ENCODE measurements at regions not wholly inside any gene's neighbourhood (a gene's known extent, or its start where the extent isn't known, plus 50 kb on each side); places are given as distances from the start of the nearest gene placed in this dataset.

GRCh38 chrX:131747173-131747572, 203.3 kb downstream of the OR13H1 start:
- TF ChIP-seq, protein P1, sequence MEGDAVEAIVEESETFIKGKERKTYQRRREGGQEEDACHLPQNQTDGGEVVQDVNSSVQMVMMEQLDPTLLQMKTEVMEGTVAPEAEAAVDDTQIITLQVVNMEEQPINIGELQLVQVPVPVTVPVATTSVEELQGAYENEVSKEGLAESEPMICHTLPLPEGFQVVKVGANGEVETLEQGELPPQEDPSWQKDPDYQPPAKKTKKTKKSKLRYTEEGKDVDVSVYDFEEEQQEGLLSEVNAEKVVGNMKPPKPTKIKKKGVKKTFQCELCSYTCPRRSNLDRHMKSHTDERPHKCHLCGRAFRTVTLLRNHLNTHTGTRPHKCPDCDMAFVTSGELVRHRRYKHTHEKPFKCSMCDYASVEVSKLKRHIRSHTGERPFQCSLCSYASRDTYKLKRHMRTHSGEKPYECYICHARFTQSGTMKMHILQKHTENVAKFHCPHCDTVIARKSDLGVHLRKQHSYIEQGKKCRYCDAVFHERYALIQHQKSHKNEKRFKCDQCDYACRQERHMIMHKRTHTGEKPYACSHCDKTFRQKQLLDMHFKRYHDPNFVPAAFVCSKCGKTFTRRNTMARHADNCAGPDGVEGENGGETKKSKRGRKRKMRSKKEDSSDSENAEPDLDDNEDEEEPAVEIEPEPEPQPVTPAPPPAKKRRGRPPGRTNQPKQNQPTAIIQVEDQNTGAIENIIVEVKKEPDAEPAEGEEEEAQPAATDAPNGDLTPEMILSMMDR (IDR thresholded peaks at IDR 0.05; ENCODE audit: low read depth, low read length): no peak
- no peak for TF ChIP-seq POLR2A (IDR thresholded peaks at IDR 0.05; ENCODE audit: extremely low read depth, insufficient read length)
- TF ChIP-seq, protein P2, sequence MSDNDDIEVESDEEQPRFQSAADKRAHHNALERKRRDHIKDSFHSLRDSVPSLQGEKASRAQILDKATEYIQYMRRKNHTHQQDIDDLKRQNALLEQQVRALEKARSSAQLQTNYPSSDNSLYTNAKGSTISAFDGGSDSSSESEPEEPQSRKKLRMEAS (IDR thresholded peaks at IDR 0.05; ENCODE audit: low read depth, low read length): no peak
- TF ChIP-seq MYC (IDR thresholded peaks at IDR 0.05; ENCODE audit: low read depth, low read length): no peak

Measured in NB4 (cell line).